GM23248 (cell line): ENCODE measurements at regions not wholly inside any gene's neighbourhood (a gene's known extent, or its start where the extent isn't known, plus 50 kb on each side); places are given as distances from the start of the nearest gene placed in this dataset.

ENCODE experiments used
- EZH2 ChIP-seq: fragments of 200-600 bp; sonication (generic); IDR thresholded peaks from 2 replicates; pipeline ENCODE4 v1.6.1; 2018; ENCODE audit warnings: antibody characterized with exemption, mild to moderate bottlenecking; ENCODE audit not compliant: insufficient read depth, poor library complexity, severe bottlenecking
- EZH2phosphoT487 ChIP-seq: fragments of 200-600 bp; sonication (generic); IDR thresholded peaks from 2 replicates; pipeline ENCODE4 v1.6.1; 2018; ENCODE audit warnings: antibody characterized with exemption, moderate library complexity, mild to moderate bottlenecking, low read depth; ENCODE audit not compliant: insufficient read depth

GRCh38 chr2:107146181-107146580 is 260.2 kb upstream of the ST6GAL2 start:
- TF ChIP-seq EZH2 (no peak), EZH2phosphoT487 (no peak)
